ENCODE measurements at regions not wholly inside any gene's neighbourhood (a gene's known extent, or its start where the extent isn't known, plus 50 kb on each side); places are given as distances from the start of the nearest gene placed in this dataset.

GRCh38 chr3:27779176-27779575 is 57.1 kb upstream of the EOMES start:
- H3K27ac ChIP-seq (ENCODE audit: low read length, poor library complexity, severe bottlenecking), result no peak overlapping the region
- no peaks in the 10 kb centered on the region for H3K79me1 ChIP-seq (replicated peaks; ENCODE audit: low read length, poor library complexity, severe bottlenecking)
- H2BK15ac ChIP-seq (ENCODE audit: low read depth, poor library complexity, severe bottlenecking), result no peak overlapping the region
- H3K18ac ChIP-seq (ENCODE audit: low read depth in 1 of 2, low read length in 2 of 2), result no peak overlapping the region
- no peak overlapping the region for H2BK5ac ChIP-seq (ENCODE audit: low read depth, low read length, poor library complexity, severe bottlenecking)
- no peak overlapping the region for H2BK12ac ChIP-seq (ENCODE audit: low read length in 2 of 2)
- no peak overlapping the region for H3K4me3 ChIP-seq (ENCODE audit: insufficient read depth in 1 of 2, low read depth in 1 of 2, low read length in 2 of 2)
- 75% methylated on average over 1 of the region's 2 CpGs for whole genome bisulfite sequencing
- H3K23ac ChIP-seq (ENCODE audit: low read length in 2 of 2), result no peak overlapping the region
- H3K9ac ChIP-seq (ENCODE audit: low read length), result no peak overlapping the region
- H3K4ac ChIP-seq (ENCODE audit: low read depth in 1 of 2, low read length in 2 of 2), result no peak overlapping the region
- H3K27me3 ChIP-seq (ENCODE audit: control insufficient read depth in 1 of 2, insufficient read depth in 1 of 2, low read length in 2 of 2), result peaks cover 0 to 5% of the 10 kb centered on the region in 2 experiments
- no peak overlapping the region for H2BK120ac ChIP-seq (ENCODE audit: low read depth, low read length)
- DNase-seq, result no peak
- H3K4me2 ChIP-seq (ENCODE audit: low read length, poor library complexity, severe bottlenecking), result no peak overlapping the region
- H2AK5ac ChIP-seq (ENCODE audit: low read length, severe bottlenecking), result no peak overlapping the region
- H4K91ac ChIP-seq (ENCODE audit: low read length), result no peak overlapping the region
- H3K4me1 ChIP-seq (ENCODE audit: control insufficient read depth, insufficient read depth, low read depth, low read length), result no peaks in the 10 kb centered on the region
- no peaks in the 10 kb centered on the region for H3K9me3 ChIP-seq (ENCODE audit: control insufficient read depth, low read length)
- H3K36me3 ChIP-seq (ENCODE audit: control insufficient read depth in 1 of 2, insufficient read depth in 2 of 2, low read depth in 1 of 2, low read length in 2 of 2), result no peaks in the 10 kb centered on the region
- no peak overlapping the region for H2AFZ ChIP-seq (ENCODE audit: low read depth, low read length)
- no peak overlapping the region for H4K8ac ChIP-seq (ENCODE audit: low read length)
- no peak overlapping the region for H3K14ac ChIP-seq (ENCODE audit: low read length in 2 of 2)

- H3K18ac ChIP-seq (ENCODE audit: low read depth in 1 of 2, low read length in 2 of 2), result no peak overlapping the region
- H3K27ac ChIP-seq (ENCODE audit: low read length, poor library complexity, severe bottlenecking), result no peak overlapping the region
- no peaks in the 10 kb centered on the region for H3K9me3 ChIP-seq (ENCODE audit: control insufficient read depth, low read length)
- H4K8ac ChIP-seq (ENCODE audit: low read length), result no peak overlapping the region
- no peak overlapping the region for H4K91ac ChIP-seq (ENCODE audit: low read length)
- no CpG with 5 or more reads among the region's 2 CpGs for WGBS
- no peaks in the 10 kb centered on the region for H3K4me1 ChIP-seq (ENCODE audit: control insufficient read depth, insufficient read depth, low read depth, low read length)
- H3K36me3 ChIP-seq (ENCODE audit: control insufficient read depth in 1 of 2, insufficient read depth in 2 of 2, low read depth in 1 of 2, low read length in 2 of 2), result no peaks in the 10 kb centered on the region
- no peak overlapping the region for H3K4ac ChIP-seq (ENCODE audit: low read depth in 1 of 2, low read length in 2 of 2)
- no peak overlapping the region for H3K4me3 ChIP-seq (ENCODE audit: insufficient read depth in 1 of 2, low read depth in 1 of 2, low read length in 2 of 2)
- H2AFZ ChIP-seq (ENCODE audit: low read depth, low read length), result no peak overlapping the region
- H2BK120ac ChIP-seq (ENCODE audit: low read depth, low read length), result no peak overlapping the region
- no peak for DNase-seq
- no peak overlapping the region for H2AK5ac ChIP-seq (ENCODE audit: low read length, severe bottlenecking)
- no peak overlapping the region for H3K14ac ChIP-seq (ENCODE audit: low read length in 2 of 2)
- peaks cover 0 to 7% of the 10 kb centered on the region in 2 experiments for H3K27me3 ChIP-seq (ENCODE audit: control insufficient read depth in 1 of 2, insufficient read depth in 1 of 2, low read length in 2 of 2)
- no peak overlapping the region for H2BK5ac ChIP-seq (ENCODE audit: low read depth, low read length, poor library complexity, severe bottlenecking)
- no peak overlapping the region for H2BK15ac ChIP-seq (ENCODE audit: low read depth, poor library complexity, severe bottlenecking)
- H3K4me2 ChIP-seq (ENCODE audit: low read length, poor library complexity, severe bottlenecking), result no peak overlapping the region
- no peak overlapping the region for H2BK12ac ChIP-seq (ENCODE audit: low read length in 2 of 2)
- no peak overlapping the region for H3K23ac ChIP-seq (ENCODE audit: low read length in 2 of 2)
- no peaks in the 10 kb centered on the region for H3K79me1 ChIP-seq (replicated peaks; ENCODE audit: low read length, poor library complexity, severe bottlenecking)
- no peak overlapping the region for H3K9ac ChIP-seq (ENCODE audit: low read length)
These were observed 67.3 kb upstream of the EOMES start for GRCh38 chr3:27789420-27789819.

GRCh38 chr3:27791956-27792355 is 69.8 kb upstream of the EOMES start:
- no peak overlapping the region for H4K8ac ChIP-seq (ENCODE audit: low read length)
- no peak overlapping the region for H2AK5ac ChIP-seq (ENCODE audit: low read length, severe bottlenecking)
- no peak overlapping the region for H2BK5ac ChIP-seq (ENCODE audit: low read depth, low read length, poor library complexity, severe bottlenecking)
- H4K91ac ChIP-seq (ENCODE audit: low read length), result no peak overlapping the region
- no peak for DNase-seq
- H2BK12ac ChIP-seq (ENCODE audit: low read length in 2 of 2), result no peak overlapping the region
- no peaks in the 10 kb centered on the region for H3K4me1 ChIP-seq (ENCODE audit: control insufficient read depth, insufficient read depth, low read depth, low read length)
- H2BK15ac ChIP-seq (ENCODE audit: low read depth, poor library complexity, severe bottlenecking), result no peak overlapping the region
- H2AFZ ChIP-seq (ENCODE audit: low read depth, low read length), result no peak overlapping the region
- no peak overlapping the region for H3K4me2 ChIP-seq (ENCODE audit: low read length, poor library complexity, severe bottlenecking)
- H3K18ac ChIP-seq (ENCODE audit: low read depth in 1 of 2, low read length in 2 of 2), result no peak overlapping the region
- H3K4me3 ChIP-seq (ENCODE audit: insufficient read depth in 1 of 2, low read depth in 1 of 2, low read length in 2 of 2), result no peak overlapping the region
- no peaks in the 10 kb centered on the region for H3K36me3 ChIP-seq (ENCODE audit: control insufficient read depth in 1 of 2, insufficient read depth in 2 of 2, low read depth in 1 of 2, low read length in 2 of 2)
- H2BK120ac ChIP-seq (ENCODE audit: low read depth, low read length), result no peak overlapping the region
- H3K14ac ChIP-seq (ENCODE audit: low read length in 2 of 2), result no peak overlapping the region
- no peak overlapping the region for H3K27ac ChIP-seq (ENCODE audit: low read length, poor library complexity, severe bottlenecking)
- 92% methylated on average over 2 of the region's 2 CpGs for WGBS
- no peaks in the 10 kb centered on the region for H3K9me3 ChIP-seq (ENCODE audit: control insufficient read depth, low read length)
- no peaks in the 10 kb centered on the region for H3K79me1 ChIP-seq (replicated peaks; ENCODE audit: low read length, poor library complexity, severe bottlenecking)
- no peak overlapping the region for H3K4ac ChIP-seq (ENCODE audit: low read depth in 1 of 2, low read length in 2 of 2)
- no peak overlapping the region for H3K23ac ChIP-seq (ENCODE audit: low read length in 2 of 2)
- H3K27me3 ChIP-seq (ENCODE audit: control insufficient read depth in 1 of 2, insufficient read depth in 1 of 2, low read length in 2 of 2), result peaks cover 0 to under 1% of the 10 kb centered on the region in 2 experiments
- H3K9ac ChIP-seq (ENCODE audit: low read length), result no peak overlapping the region

GRCh38 chr3:27792869-27793268 is 70.7 kb upstream of the EOMES start:
- no peaks in the 10 kb centered on the region for H3K36me3 ChIP-seq (ENCODE audit: control insufficient read depth in 1 of 2, insufficient read depth in 2 of 2, low read depth in 1 of 2, low read length in 2 of 2)
- WGBS, result 35% methylated on average over 2 of the region's 3 CpGs
- H2BK15ac ChIP-seq (ENCODE audit: low read depth, poor library complexity, severe bottlenecking), result no peak overlapping the region
- no peak overlapping the region for H3K27ac ChIP-seq (ENCODE audit: low read length, poor library complexity, severe bottlenecking)
- H2BK12ac ChIP-seq (ENCODE audit: low read length in 2 of 2), result no peak overlapping the region
- no peak overlapping the region for H3K4me3 ChIP-seq (ENCODE audit: insufficient read depth in 1 of 2, low read depth in 1 of 2, low read length in 2 of 2)
- no peak overlapping the region for H3K23ac ChIP-seq (ENCODE audit: low read length in 2 of 2)
- H2AFZ ChIP-seq (ENCODE audit: low read depth, low read length), result no peak overlapping the region
- H3K14ac ChIP-seq (ENCODE audit: low read length in 2 of 2), result no peak overlapping the region
- no peaks in the 10 kb centered on the region for H3K4me1 ChIP-seq (ENCODE audit: control insufficient read depth, insufficient read depth, low read depth, low read length)
- H4K8ac ChIP-seq (ENCODE audit: low read length), result no peak overlapping the region
- no peaks in the 10 kb centered on the region for H3K27me3 ChIP-seq (ENCODE audit: control insufficient read depth in 1 of 2, insufficient read depth in 1 of 2, low read length in 2 of 2)
- no peak overlapping the region for H2BK5ac ChIP-seq (ENCODE audit: low read depth, low read length, poor library complexity, severe bottlenecking)
- H3K4ac ChIP-seq (ENCODE audit: low read depth in 1 of 2, low read length in 2 of 2), result no peak overlapping the region
- H3K18ac ChIP-seq (ENCODE audit: low read depth in 1 of 2, low read length in 2 of 2), result no peak overlapping the region
- H3K9me3 ChIP-seq (ENCODE audit: control insufficient read depth, low read length), result no peaks in the 10 kb centered on the region
- no peak overlapping the region for H4K91ac ChIP-seq (ENCODE audit: low read length)
- H3K79me1 ChIP-seq (replicated peaks; ENCODE audit: low read length, poor library complexity, severe bottlenecking), result no peaks in the 10 kb centered on the region
- H2AK5ac ChIP-seq (ENCODE audit: low read length, severe bottlenecking), result no peak overlapping the region
- no peak overlapping the region for H3K9ac ChIP-seq (ENCODE audit: low read length)
- DNase-seq, result no peak
- H2BK120ac ChIP-seq (ENCODE audit: low read depth, low read length), result no peak overlapping the region
- no peak overlapping the region for H3K4me2 ChIP-seq (ENCODE audit: low read length, poor library complexity, severe bottlenecking)
